RWPE2 (cell line): ENCODE measurements at regions not wholly inside any gene's neighbourhood (a gene's known extent, or its start where the extent isn't known, plus 50 kb on each side); places are given as distances from the start of the nearest gene placed in this dataset.
A peak's percentile ranks its signal among the peaks of the same experiment; 100 is the strongest.

ENCODE experiments used
- ATAC-seq: fragments of 200-7000 bp; cut with Tn5 transposase; 3 replicates; pipeline ENCODE4 v1.9.1; 2021; ENCODE audit warnings: low read depth
- DNase-seq: peaks from one replicate; pipeline ENCODE4 v3.0.0-alpha.2; 2020; ENCODE audit warnings: low spot score
- H3K27ac ChIP-seq: fragments of 450-650 bp; 2 replicates; pipeline ENCODE4 v1.5.1; 2017; ENCODE audit warnings: mild to moderate bottlenecking; ENCODE audit not compliant: poor library complexity, severe bottlenecking
- H3K27me3 ChIP-seq: fragments of 250-450 bp; sonication (Bioruptor Pico); 2 replicates; pipeline ENCODE4 v1.5.1; 2021; ENCODE audit warnings: mild to moderate bottlenecking, moderate library complexity; ENCODE audit not compliant: insufficient read depth, poor library complexity, severe bottlenecking
- H3K36me3 ChIP-seq: fragments of 250-450 bp; sonication (Bioruptor Pico); 2 replicates; pipeline ENCODE4 v1.5.1; 2020; ENCODE audit warnings: low read depth, mild to moderate bottlenecking, moderate library complexity
- H3K4me1 ChIP-seq: fragments of 250-450 bp; sonication (Bioruptor Pico); 2 replicates; pipeline ENCODE4 v1.5.1; 2021; ENCODE audit warnings: mild to moderate bottlenecking, moderate library complexity; ENCODE audit not compliant: insufficient read depth, poor library complexity, severe bottlenecking
- H3K4me3 ChIP-seq: fragments of 250-450 bp; sonication (Bioruptor Pico); 2 replicates; pipeline ENCODE4 v1.5.1; 2021; ENCODE audit warnings: mild to moderate bottlenecking, moderate library complexity; ENCODE audit not compliant: severe bottlenecking
- H3K9me3 ChIP-seq: fragments of 250-450 bp; sonication (Bioruptor Pico); 2 replicates; pipeline ENCODE4 v1.5.1; 2021; ENCODE audit warnings: mild to moderate bottlenecking, moderate library complexity; ENCODE audit not compliant: severe bottlenecking
- CTCF ChIP-seq: fragments of 450-650 bp; IDR thresholded peaks from one replicate; pipeline ENCODE4 v1.5.1; 2017; ENCODE audit warnings: mild to moderate bottlenecking, moderate library complexity; ENCODE audit not compliant: poor library complexity, severe bottlenecking

GRCh38 chr20:52888096-52888495 lies 84.1 kb upstream of the TSHZ2 start:
- no peak overlapping the region for H3K27ac ChIP-seq
- peaks cover 14% of the 10 kb centered on the region for H3K4me1 ChIP-seq
- TF ChIP-seq CTCF: no peak
- no peaks in the 10 kb centered on the region for H3K9me3 ChIP-seq
- peak; percentile 81 for ATAC-seq
- no peak overlapping the region for H3K4me3 ChIP-seq
- H3K36me3 ChIP-seq: no peaks in the 10 kb centered on the region
- DNase-seq: no peak
- H3K27me3 ChIP-seq: no peaks in the 10 kb centered on the region

- Histone ChIP-seq H3K27ac (no peak overlapping the region), H3K36me3 (no peaks in the 10 kb centered on the region), H3K9me3 (peaks cover 4% of the 10 kb centered on the region), H3K4me3 (no peak overlapping the region), H3K4me1 (no peaks in the 10 kb centered on the region), H3K27me3 (no peaks in the 10 kb centered on the region)
- no peak for TF ChIP-seq CTCF
- ATAC-seq (no peak), DNase-seq (no peak)
These were observed 91.2 kb upstream of the TSHZ2 start for GRCh38 chr20:52880997-52881396.

- Histone ChIP-seq H3K36me3 (no peaks in the 10 kb centered on the region), H3K27ac (no peak overlapping the region), H3K4me1 (no peaks in the 10 kb centered on the region), H3K9me3 (peaks cover 4% of the 10 kb centered on the region), H3K4me3 (no peak overlapping the region), H3K27me3 (no peaks in the 10 kb centered on the region)
- no peak for DNase-seq
- ATAC-seq: no peak
- TF ChIP-seq CTCF: no peak
These were observed 91.9 kb upstream of the TSHZ2 start for GRCh38 chr20:52880259-52880658.

- Histone ChIP-seq H3K4me3 (no peak overlapping the region), H3K36me3 (no peaks in the 10 kb centered on the region), H3K27me3 (peaks cover 4% of the 10 kb centered on the region), H3K4me1 (no peaks in the 10 kb centered on the region), H3K27ac (no peak overlapping the region), H3K9me3 (no peaks in the 10 kb centered on the region)
- no peak for TF ChIP-seq CTCF
- DNase-seq (no peak), ATAC-seq (no peak)
These were observed 97.9 kb upstream of the TSHZ2 start for GRCh38 chr20:52874241-52874640.

- Histone ChIP-seq H3K27me3 (peaks cover 4% of the 10 kb centered on the region), H3K4me3 (no peak overlapping the region), H3K27ac (no peak overlapping the region), H3K36me3 (no peaks in the 10 kb centered on the region), H3K4me1 (no peaks in the 10 kb centered on the region), H3K9me3 (no peaks in the 10 kb centered on the region)
- DNase-seq (no peak), ATAC-seq (no peak)
- TF ChIP-seq CTCF: no peak
These were observed 102.3 kb upstream of the TSHZ2 start for GRCh38 chr20:52869698-52870501.
